ENCODE measurements at regions not wholly inside any gene's neighbourhood (a gene's known extent, or its start where the extent isn't known, plus 50 kb on each side); places are given as distances from the start of the nearest gene placed in this dataset.

- no peak for TF ChIP-seq GATA3 (IDR thresholded peaks at IDR 0.05; ENCODE audit: low read depth, low read length)
- TF ChIP-seq GATA2 (IDR thresholded peaks at IDR 0.05; ENCODE audit: low read depth, low read length) = no peak
These were observed 67.4 kb upstream of the CCDC112 start for GRCh38 chr5:115363879-115364278.

All from SH-SY5Y (cell line).